H1 (cell line): ENCODE measurements at regions not wholly inside any gene's neighbourhood (a gene's known extent, or its start where the extent isn't known, plus 50 kb on each side); places are given as distances from the start of the nearest gene placed in this dataset.

Experiments
- CTCF ChIA-PET: fragments of 300-600 bp; sonication (Branson Sonifier 250); formaldehyde crosslinking; loops from one replicate; lab custom pipeline; 2021; ENCODE audit not compliant: partially characterized antibody; lab: Charles Lee
- POLR2A ChIA-PET: fragments of 300-600 bp; sonication (Branson Sonifier 250); formaldehyde crosslinking; loops from one replicate; lab custom pipeline; 2021; ENCODE audit warnings: inconsistent platforms; ENCODE audit not compliant: partially characterized antibody; lab: Charles Lee
- DNase-seq, 2 experiments: peaks; one replicate each; pipeline versions ENCODE4 v3.0.0 to v3.0.0-alpha.2; 2010 to 2022; ENCODE audit warnings: low spot score in 2 of 2, low read depth in 1 of 2, mixed read lengths in 1 of 2
- FAIRE-seq: peaks from 2 replicates; lab custom pipeline; 2011; peaks lifted over from hg19 to GRCh38; lab: Jason Lieb, UNC
- H2AFZ ChIP-seq: 2 replicates; pipeline ENCODE4 v1.8.1; 2012; ENCODE audit warnings: low read length, inconsistent platforms
- H2AK5ac ChIP-seq: 2 replicates; pipeline ENCODE4 v1.6.1; 2013; ENCODE audit warnings: low read depth, low read length
- H2BK120ac ChIP-seq: replicated peaks from 2 replicates; pipeline ENCODE3; 2013; ENCODE audit warnings: low read depth, low read length, inconsistent platforms
- H2BK12ac ChIP-seq: 2 replicates; pipeline ENCODE4 v1.6.1; 2013; ENCODE audit warnings: low read depth, low read length
- H2BK15ac ChIP-seq: 2 replicates; pipeline ENCODE4 v1.6.1; 2013; ENCODE audit warnings: low read length
- H2BK20ac ChIP-seq: 2 replicates; pipeline ENCODE4 v1.6.1; 2013; ENCODE audit warnings: low read length
- H2BK5ac ChIP-seq: 2 replicates; pipeline ENCODE4 v1.6.1; 2013; ENCODE audit warnings: low read depth, low read length
- H3K14ac ChIP-seq: 2 replicates; pipeline ENCODE4 v1.6.1; 2013; ENCODE audit warnings: inconsistent platforms; ENCODE audit not compliant: insufficient read length
- H3K18ac ChIP-seq: 2 replicates; pipeline ENCODE4 v1.6.1; 2013; ENCODE audit warnings: low read length; ENCODE audit errors: extremely low read depth
- H3K23ac ChIP-seq: 2 replicates; pipeline ENCODE4 v1.6.1; 2013; ENCODE audit warnings: inconsistent platforms; ENCODE audit not compliant: insufficient read length
- H3K23me2 ChIP-seq: 2 replicates; pipeline ENCODE4 v1.6.1; 2013; ENCODE audit warnings: low read depth, low read length
- H3K27ac ChIP-seq: 2 replicates; pipeline ENCODE4 v1.6.1; 2011; ENCODE audit warnings: low read depth, low read length, inconsistent platforms
- H3K27me3 ChIP-seq, 4 experiments: replicated peaks in 1 of 4; 1 replicate in 1 of 4; 2 replicates in 3 of 4; pipeline versions ENCODE4 v1.6.1 to v1.8.1; 2011 to 2013; ENCODE audit warnings: low read length in 3 of 4, mild to moderate bottlenecking in 3 of 4, inconsistent platforms in 2 of 4, mixed read lengths in 2 of 4, moderate library complexity in 1 of 4; ENCODE audit not compliant: control insufficient read depth in 3 of 4, insufficient read depth in 3 of 4; ENCODE audit errors: extremely low read depth in 1 of 4
- H3K36me3 ChIP-seq, 4 experiments: 2 replicates each; pipeline versions ENCODE4 v1.6.1 to v1.8.1; 2011 to 2013; ENCODE audit warnings: mild to moderate bottlenecking in 4 of 4, low read length in 3 of 4, moderate library complexity in 2 of 4, control low read depth in 1 of 4, inconsistent platforms in 1 of 4; ENCODE audit not compliant: insufficient read depth in 4 of 4, control insufficient read depth in 2 of 4
- H3K4ac ChIP-seq: replicated peaks from 2 replicates; pipeline ENCODE3; 2013; ENCODE audit warnings: low read length, low read depth, mixed read lengths, inconsistent platforms; ENCODE audit not compliant: insufficient read length
- H3K4me1 ChIP-seq, 4 experiments: replicated peaks in 1 of 4; 1 replicate in 1 of 4; 2 replicates in 3 of 4; pipeline versions ENCODE4 v1.6.1 to v1.8.1; 2011 to 2013; ENCODE audit warnings: low read length in 3 of 4, inconsistent platforms in 2 of 4, mixed read lengths in 1 of 4; ENCODE audit not compliant: insufficient read depth in 4 of 4, control insufficient read depth in 3 of 4
- H3K4me2 ChIP-seq, 2 experiments: 2 replicates each; pipeline versions ENCODE4 v1.6.1 to v1.8.1; 2011 to 2013; ENCODE audit warnings: low read depth in 2 of 2, low read length in 2 of 2, control low read depth in 1 of 2, inconsistent platforms in 1 of 2, mild to moderate bottlenecking in 1 of 2; ENCODE audit not compliant: insufficient read depth in 1 of 2
- H3K4me3 ChIP-seq, 4 experiments: fragments of 200-600, 300-600 bp in 1 of 4; sonication (generic), shearing (Covaris generic), sonication (Bioruptor Twin) in 1 of 4; 2 replicates each; pipeline versions ENCODE4 v1.5.1 to v1.8.1; 2011 to 2016; ENCODE audit warnings: low read length in 4 of 4, low read depth in 3 of 4, control low read depth in 2 of 4, inconsistent platforms in 2 of 4, mild to moderate bottlenecking in 2 of 4, mixed read lengths in 1 of 4, moderate library complexity in 1 of 4; ENCODE audit not compliant: insufficient read depth in 2 of 4; ENCODE audit errors: extremely low read depth in 1 of 4
- H3K56ac ChIP-seq: replicated peaks from 2 replicates; pipeline ENCODE3; 2013; ENCODE audit warnings: low read depth, mild to moderate bottlenecking, mixed read lengths, low read length, inconsistent platforms; ENCODE audit not compliant: insufficient read length
- H3K79me1 ChIP-seq: 2 replicates; pipeline ENCODE4 v1.6.1; 2013; ENCODE audit warnings: low read depth, low read length, control low read depth
- H3K79me2 ChIP-seq, 2 experiments: 2 replicates each; pipeline versions ENCODE4 v1.6.1 to v1.8.1; 2012 to 2013; ENCODE audit warnings: low read length in 2 of 2, mild to moderate bottlenecking in 2 of 2, inconsistent platforms in 1 of 2; ENCODE audit not compliant: insufficient read depth in 2 of 2, control insufficient read depth in 1 of 2
- H3K9ac ChIP-seq, 4 experiments: replicated peaks in 1 of 4; 1 replicate in 1 of 4; 2 replicates in 3 of 4; pipeline versions ENCODE4 v1.6.1 to v1.8.1; 2011 to 2013; ENCODE audit warnings: low read depth in 3 of 4, low read length in 3 of 4, control low read depth in 2 of 4, mild to moderate bottlenecking in 2 of 4, moderate library complexity in 2 of 4, inconsistent platforms in 1 of 4; ENCODE audit errors: extremely low read depth in 1 of 4
- H3K9me3 ChIP-seq, 2 experiments: 2 replicates each; pipeline versions ENCODE4 v1.6.1 to v1.8.1; 2012 to 2013; ENCODE audit warnings: mild to moderate bottlenecking in 2 of 2, moderate library complexity in 2 of 2, control low read depth in 1 of 2, inconsistent platforms in 1 of 2, low read depth in 1 of 2, low read length in 1 of 2, mixed read lengths in 1 of 2; ENCODE audit not compliant: insufficient read depth in 2 of 2
- H4K20me1 ChIP-seq, 2 experiments: replicated peaks in 1 of 2; 2 replicates each; pipeline versions ENCODE3 to v1.8.1; 2011 to 2013; ENCODE audit warnings: inconsistent platforms in 2 of 2, low read length in 2 of 2, mild to moderate bottlenecking in 1 of 2; ENCODE audit not compliant: insufficient read depth in 2 of 2, control insufficient read depth in 1 of 2
- H4K5ac ChIP-seq: 2 replicates; pipeline ENCODE4 v1.6.1; 2013; ENCODE audit warnings: low read length, low read depth, mixed read lengths, inconsistent platforms; ENCODE audit not compliant: insufficient read length
- H4K8ac ChIP-seq: 2 replicates; pipeline ENCODE4 v1.8.0; 2013; ENCODE audit warnings: mild to moderate bottlenecking, moderate library complexity, low read length, inconsistent platforms; ENCODE audit not compliant: insufficient read depth; ENCODE audit errors: extremely low read depth
- H4K91ac ChIP-seq: replicated peaks from 2 replicates; pipeline ENCODE3; 2013; ENCODE audit warnings: low read length, mixed read lengths, inconsistent platforms; ENCODE audit not compliant: insufficient read length
- ASH2L ChIP-seq: fragments of 200-600, 300-600 bp; sonication (generic); IDR thresholded peaks from one replicate; pipeline ENCODE4 v1.7.1; 2017; ENCODE audit warnings: low read length
- EGR1 ChIP-seq: IDR thresholded peaks from 2 replicates; pipeline ENCODE4 v1.6.1; 2011; ENCODE audit warnings: low read depth, low read length, borderline replicate concordance
- EZH2 ChIP-seq: fragments of 200-600 bp; sonication (generic); IDR thresholded peaks from 2 replicates; pipeline ENCODE4 v1.7.1; 2012; ENCODE audit warnings: low read depth, mild to moderate bottlenecking, moderate library complexity, low read length, inconsistent platforms; ENCODE audit not compliant: severe bottlenecking
- GABPA ChIP-seq: IDR thresholded peaks from 2 replicates; pipeline ENCODE4 v1.6.1; 2011; ENCODE audit warnings: mild to moderate bottlenecking, low read length, moderate library complexity, borderline replicate concordance; ENCODE audit not compliant: insufficient read depth
- HDAC6 ChIP-seq: IDR thresholded peaks from one replicate; pipeline ENCODE4 v1.7.1; 2012; ENCODE audit warnings: low read depth, mild to moderate bottlenecking, inconsistent platforms, low read length, moderate library complexity
- NANOG ChIP-seq: IDR thresholded peaks from 2 replicates; pipeline ENCODE4 v1.6.1; 2011; ENCODE audit warnings: low read length, low read depth, mild to moderate bottlenecking, inconsistent platforms; ENCODE audit not compliant: insufficient read depth, poor library complexity, severe bottlenecking
- POLR2AphosphoS5 ChIP-seq: IDR thresholded peaks from 2 replicates; pipeline ENCODE4 v1.6.1; 2011; ENCODE audit warnings: low read depth, low read length
- RBBP5 ChIP-seq: IDR thresholded peaks from 2 replicates; pipeline ENCODE4 v1.7.1; 2012; ENCODE audit warnings: low read depth, mild to moderate bottlenecking, inconsistent platforms, low read length, moderate library complexity, borderline replicate concordance
- TBP ChIP-seq: IDR thresholded peaks from 2 replicates; pipeline ENCODE4 v1.6.1; 2011; ENCODE audit warnings: low read depth, low read length, improper control_type of control experiment
- WGBS, 2 experiments: shearing (Covaris generic) in 1 of 2; methylation state at CpG; one replicate each; pipeline versions ENCODE4 v1.1.6 to v1.1.7; 2013 to 2015; ENCODE audit warnings: low lambda C conversion rate in 2 of 2, mixed read lengths in 2 of 2, inconsistent platforms in 1 of 2, low coverage in 1 of 2, missing lambda C conversion rate in 1 of 2; ENCODE audit not compliant: insufficient replicate concordance in 2 of 2, insufficient coverage in 1 of 2, insufficient read length in 1 of 2; ENCODE audit errors: extremely low coverage in 1 of 2, missing lambda C conversion rate in 1 of 2; 5-methylcytosine and 5-hydroxymethylcytosine counted together
- TF ChIP-seq, protein P1 (sequence below): IDR thresholded peaks from 2 replicates; pipeline ENCODE4 v1.6.1; 2012; ENCODE audit warnings: inconsistent platforms

- Histone ChIP-seq H2BK20ac (no peak overlapping the region), H3K27ac (no peak overlapping the region), H3K36me3 (no peaks in the 10 kb centered on the region), H4K20me1 (no peaks in the 10 kb centered on the region), H2AFZ (no peak overlapping the region), H3K9ac (no peak overlapping the region), H3K79me2 (no peaks in the 10 kb centered on the region), H3K27me3 (no peaks in the 10 kb centered on the region), H3K56ac (no peak overlapping the region), H3K23ac (no peak overlapping the region), H3K4me1 (no peaks in the 10 kb centered on the region), H2BK5ac (no peak overlapping the region), H3K23me2 (no peaks in the 10 kb centered on the region), H3K79me1 (no peaks in the 10 kb centered on the region), H2AK5ac (no peak overlapping the region), H2BK12ac (no peak overlapping the region), H3K4me2 (no peak overlapping the region), H3K4me3 (no peak overlapping the region), H3K14ac (no peak overlapping the region), H3K18ac (no peak overlapping the region), H4K91ac (no peak overlapping the region), H3K4ac (no peak overlapping the region), H4K8ac (no peak overlapping the region), H2BK120ac (no peak overlapping the region), H3K9me3 (no peaks in the 10 kb centered on the region), H4K5ac (no peak overlapping the region), H2BK15ac (no peak overlapping the region)
- ChIA-PET CTCF (no interaction called here), POLR2A (no interaction called here)
- 100% methylated on average over 4 of the region's 4 CpGs; no CpG with 5 or more reads in 1 of the 2 experiments for WGBS, 2 experiments
- DNase-seq (no peak), FAIRE-seq (no peak)
- TF ChIP-seq POLR2AphosphoS5 (no peak), EZH2 (no peak), TBP (no peak), RBBP5 (no peak), GABPA (no peak), NANOG (no peak), EGR1 (no peak), ASH2L (no peak), HDAC6 (no peak)
- TF ChIP-seq, protein P1, sequence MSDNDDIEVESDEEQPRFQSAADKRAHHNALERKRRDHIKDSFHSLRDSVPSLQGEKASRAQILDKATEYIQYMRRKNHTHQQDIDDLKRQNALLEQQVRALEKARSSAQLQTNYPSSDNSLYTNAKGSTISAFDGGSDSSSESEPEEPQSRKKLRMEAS: no peak
Observed at GRCh38 chr9:107991581-107991980, 502.0 kb upstream of the KLF4 start.
